PC-9 (cell line): ENCODE measurements at regions not wholly inside any gene's neighbourhood (a gene's known extent, or its start where the extent isn't known, plus 50 kb on each side); places are given as distances from the start of the nearest gene placed in this dataset.
"Not testable (repeated sequence)": the region's sequence is repeated elsewhere in the genome, so short reads cannot be mapped to it uniquely, and the experiment has no call there.

ENCODE experiments used
- BruUV-seq: library from RNA; stranded (reverse); fragments of 400-500 nt; replicated peaks from 2 replicates; lab custom pipeline; 2021; lab: Mats Ljungman, UMichigan
- CTCF ChIA-PET: fragments of 300-600 bp; sonication (Branson Sonifier 250); formaldehyde crosslinking; loops from one replicate; lab custom pipeline; 2022; ENCODE audit warnings: antibody characterized with exemption; lab: Charles Lee
- POLR2A ChIA-PET: fragments of 300-600 bp; sonication (Branson Sonifier 250); formaldehyde crosslinking; loops from one replicate; lab custom pipeline; 2022; ENCODE audit warnings: antibody characterized with exemption; ENCODE audit not compliant: unreplicated experiment; lab: Charles Lee
- DNase-seq, 2 experiments: peaks; one replicate each; pipeline versions ENCODE4 v3.0.0 to v3.0.0-alpha.2; 2015 to 2022; ENCODE audit warnings: mixed read lengths in 1 of 2
- H2AFZ ChIP-seq: fragments of 200-600 bp; sonication (generic); 2 replicates; pipeline ENCODE4 v1.8.1; 2017; ENCODE audit warnings: antibody characterized with exemption
- H3F3A ChIP-seq: fragments of 200-600 bp; sonication (generic); 2 replicates; pipeline ENCODE4 v1.8.1; 2017; ENCODE audit warnings: antibody characterized with exemption, mild to moderate bottlenecking, low read depth; ENCODE audit not compliant: insufficient read depth
- H3K27ac ChIP-seq: fragments of 200-600 bp; sonication (generic); 2 replicates; pipeline ENCODE4 v1.6.1; 2016; ENCODE audit warnings: mixed run types
- H3K27me3 ChIP-seq: fragments of 200-600 bp; sonication (generic); 2 replicates; pipeline ENCODE4 v1.6.1; 2016; ENCODE audit warnings: low read depth, mixed run types; ENCODE audit not compliant: insufficient read depth
- H3K36me3 ChIP-seq: fragments of 200-600 bp; sonication (generic); 2 replicates; pipeline ENCODE4 v1.6.1; 2016; ENCODE audit warnings: low read depth, mixed run types
- H3K4me1 ChIP-seq: fragments of 200-600 bp; sonication (generic); replicated peaks from 2 replicates; pipeline ENCODE4 v1.6.1; 2016; ENCODE audit warnings: mixed run types; ENCODE audit not compliant: insufficient read depth
- H3K4me2 ChIP-seq: fragments of 200-600 bp; sonication (generic); 2 replicates; pipeline ENCODE4 v1.6.1; 2017; ENCODE audit warnings: mixed run types
- H3K4me3 ChIP-seq: fragments of 200-600 bp; sonication (generic); 2 replicates; pipeline ENCODE4 v1.6.1; 2016; ENCODE audit warnings: mixed run types
- H3K79me2 ChIP-seq: fragments of 200-600 bp; sonication (generic); 2 replicates; pipeline ENCODE4 v1.6.1; 2017; ENCODE audit warnings: low read depth, mixed run types
- H3K9me2 ChIP-seq: fragments of 200-600 bp; sonication (generic); 2 replicates; pipeline ENCODE4 v1.8.1; 2017; ENCODE audit warnings: mild to moderate bottlenecking; ENCODE audit not compliant: insufficient read depth
- H3K9me3 ChIP-seq: fragments of 200-600 bp; sonication (generic); 2 replicates; pipeline ENCODE4 v1.8.1; 2016; ENCODE audit warnings: low read depth; ENCODE audit not compliant: insufficient read depth
- H4K20me1 ChIP-seq: fragments of 200-600 bp; sonication (generic); 2 replicates; pipeline ENCODE4 v1.8.1; 2017; ENCODE audit not compliant: insufficient read depth
- CTCF ChIP-seq: fragments of 200-600 bp; sonication (generic); conservative IDR thresholded peaks from 2 replicates; pipeline ENCODE4 v1.6.1; 2017; ENCODE audit warnings: mixed run types, antibody characterized with exemption, mild to moderate bottlenecking, moderate library complexity
- EZH2 ChIP-seq: fragments of 200-600 bp; sonication (generic); IDR thresholded peaks from 2 replicates; pipeline ENCODE4 v1.8.0; 2017; ENCODE audit warnings: antibody characterized with exemption, low read depth
- intact Hi-C: fragments of 100-400 bp; cut with micrococcal nuclease; formaldehyde crosslinking; loops from one replicate; pipeline ENCODE4 v1.10.0; 2022; ENCODE audit not compliant: unreplicated experiment

DNA sequence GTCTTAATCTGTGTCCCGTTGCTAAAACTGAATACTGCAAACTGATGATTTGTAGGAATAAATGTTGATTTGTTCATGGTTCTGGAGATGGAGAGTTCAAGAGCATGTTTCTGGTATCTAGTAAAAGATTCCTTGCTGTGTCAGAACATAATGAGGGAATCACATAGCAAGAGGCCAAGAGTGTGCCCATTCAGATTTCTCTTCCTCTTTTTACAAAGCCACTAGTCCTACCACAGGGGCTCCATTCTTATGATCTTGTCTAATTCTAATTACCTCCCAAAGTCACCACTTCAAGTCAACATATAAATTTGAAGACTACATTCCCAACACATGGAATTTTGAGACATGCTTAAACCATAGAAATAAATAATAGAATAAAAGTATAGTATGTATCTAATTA lies 608.8 kb upstream of the EPHA5 start:
- H3K4me1 ChIP-seq, result no peaks in the 10 kb centered on the region
- H3K36me3 ChIP-seq, result no peaks in the 10 kb centered on the region
- no peak overlapping the region for H3K4me3 ChIP-seq
- BruUV-seq, result no TSS peak
- H3K4me2 ChIP-seq, result no peak overlapping the region
- intact Hi-C loops, result no loop called here
- H3K27ac ChIP-seq, result no peak overlapping the region
- DNase-seq, result no peak
- CTCF ChIA-PET, result no interaction called here
- H3K9me3 ChIP-seq, result no peaks in the 10 kb centered on the region
- POLR2A ChIA-PET, result no interaction called here
- H2AFZ ChIP-seq, result no peak overlapping the region
- TF ChIP-seq CTCF, result no peak
- TF ChIP-seq EZH2, result no peak
- H3K9me2 ChIP-seq, result no peaks in the 10 kb centered on the region
- no peaks in the 10 kb centered on the region for H3K27me3 ChIP-seq
- H3K79me2 ChIP-seq, result no peaks in the 10 kb centered on the region
- H4K20me1 ChIP-seq, result no peaks in the 10 kb centered on the region
- no peaks in the 10 kb centered on the region for H3F3A ChIP-seq

GRCh38 chr4:66275411-66276038 lies 605.2 kb upstream of the EPHA5 start:
- TF ChIP-seq CTCF (no peak), EZH2 (no peak)
- intact Hi-C loops, result no loop called here
- Histone ChIP-seq H2AFZ (no peak overlapping the region), H3K9me2 (no peaks in the 10 kb centered on the region), H3K4me1 (no peaks in the 10 kb centered on the region), H3K79me2 (no peaks in the 10 kb centered on the region), H4K20me1 (no peaks in the 10 kb centered on the region), H3K4me3 (no peak overlapping the region), H3K9me3 (no peaks in the 10 kb centered on the region), H3K27me3 (no peaks in the 10 kb centered on the region), H3K36me3 (no peaks in the 10 kb centered on the region), H3K4me2 (no peak overlapping the region), H3K27ac (no peak overlapping the region), H3F3A (no peaks in the 10 kb centered on the region)
- ChIA-PET POLR2A (no interaction called here), CTCF (no interaction called here)
- DNase-seq, result no peak
- no TSS peak for BruUV-seq

- Histone ChIP-seq H2AFZ (no peak overlapping the region), H4K20me1 (no peaks in the 10 kb centered on the region), H3K79me2 (no peaks in the 10 kb centered on the region), H3K36me3 (no peaks in the 10 kb centered on the region), H3F3A (no peaks in the 10 kb centered on the region), H3K27me3 (no peaks in the 10 kb centered on the region), H3K9me3 (no peaks in the 10 kb centered on the region), H3K27ac (no peak overlapping the region), H3K4me2 (no peak overlapping the region), H3K9me2 (no peaks in the 10 kb centered on the region), H3K4me3 (no peak overlapping the region), H3K4me1 (no peaks in the 10 kb centered on the region)
- BruUV-seq, result no TSS peak
- CTCF ChIA-PET, result no interaction called here
- intact Hi-C loops, result no loop called here
- TF ChIP-seq EZH2 (no peak), CTCF (no peak)
- DNase-seq, result no peak
- POLR2A ChIA-PET, result no interaction called here
Measured at GRCh38 chr4:66273110-66273509, 602.8 kb upstream of the EPHA5 start.

- H3K36me3 ChIP-seq, DNase-seq, BruUV-seq, H3K9me2 ChIP-seq, POLR2A ChIA-PET, CTCF ChIA-PET, H3K79me2 ChIP-seq, H4K20me1 ChIP-seq, H3K27ac ChIP-seq, H3K4me1 ChIP-seq, H3K27me3 ChIP-seq, intact Hi-C loops, H3K4me2 ChIP-seq, H3K4me3 ChIP-seq, H2AFZ ChIP-seq, H3F3A ChIP-seq, H3K9me3 ChIP-seq: not testable (repeated sequence)
Measured at GRCh38 chr4:66270356-66270755, 600.1 kb upstream of the EPHA5 start.

- H3K36me3 ChIP-seq, H3F3A ChIP-seq, intact Hi-C loops, H3K9me2 ChIP-seq, H3K4me3 ChIP-seq, POLR2A ChIA-PET, H4K20me1 ChIP-seq, H3K27ac ChIP-seq, H3K4me2 ChIP-seq, H2AFZ ChIP-seq, H3K4me1 ChIP-seq, H3K9me3 ChIP-seq, BruUV-seq, CTCF ChIA-PET, H3K27me3 ChIP-seq, H3K79me2 ChIP-seq, DNase-seq: not testable (repeated sequence)
Measured at GRCh38 chr4:66266554-66266953, 596.3 kb upstream of the EPHA5 start.
